GM18498 (cell line): ENCODE measurements at regions not wholly inside any gene's neighbourhood (a gene's known extent, or its start where the extent isn't known, plus 50 kb on each side); places are given as distances from the start of the nearest gene placed in this dataset.

ENCODE experiments used
- ATAC-seq: cut with Tn5 transposase; IDR thresholded peaks from one replicate; pipeline ENCODE4 v1.9.1; 2021; ENCODE audit warnings: mild to moderate bottlenecking, moderate library complexity; ENCODE audit not compliant: unreplicated experiment

DNA sequence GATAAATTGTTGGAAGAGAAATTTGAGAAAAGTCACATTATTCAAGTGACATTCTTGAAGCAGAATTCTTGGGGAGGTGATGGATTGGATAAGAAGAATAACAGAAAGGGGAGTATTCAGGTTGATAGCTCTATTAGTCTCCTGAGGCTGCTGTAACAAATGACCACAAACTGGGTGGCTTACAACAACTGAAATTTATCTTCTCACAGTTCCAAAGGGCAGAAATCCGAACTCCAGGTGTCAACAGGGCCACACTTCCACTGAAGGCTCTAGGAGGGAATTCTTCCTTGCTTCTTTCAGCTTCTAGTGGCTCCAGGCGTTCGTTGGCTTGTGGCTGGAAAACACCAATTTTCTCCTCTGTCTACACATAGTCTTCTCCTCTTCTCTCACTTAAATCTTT, 99.8 kb downstream of the TES start:
- ATAC-seq: no peak

- no peak for ATAC-seq
Measured at GRCh38 chr7:116311259-116311658, 100.9 kb downstream of the TES start.

- no peak for ATAC-seq
Measured at GRCh38 chr7:116311816-116312471, 101.6 kb downstream of the TES start.

GRCh38 chr7:116315293-116315692, 105.0 kb downstream of the TES start:
- no peak for ATAC-seq

GRCh38 chr7:116315803-116316202, 105.5 kb downstream of the TES start:
- ATAC-seq: peak; percentile 33

- ATAC-seq: peak; percentile 91
Measured at GRCh38 chr7:116316838-116317628, 106.7 kb downstream of the TES start.

DNA sequence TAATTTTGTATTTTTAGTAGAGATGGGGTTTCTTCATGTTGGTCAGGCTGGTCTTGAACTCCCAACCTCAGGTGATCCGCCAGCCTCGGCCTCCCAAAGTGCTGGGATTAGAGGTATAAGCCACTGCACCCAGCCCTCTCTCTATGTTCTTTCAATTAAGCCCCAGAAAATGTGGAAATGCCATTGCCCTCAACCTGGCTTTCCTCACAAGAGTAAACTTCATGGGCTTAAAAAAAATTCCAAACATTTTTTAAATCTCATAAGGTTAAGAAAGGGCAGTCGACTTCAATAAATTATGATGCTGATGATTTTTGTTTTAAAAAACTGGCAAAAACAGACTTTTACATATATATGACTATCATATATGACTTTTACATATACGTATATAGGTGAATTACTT, 107.6 kb downstream of the TES start:
- ATAC-seq: no peak

DNA sequence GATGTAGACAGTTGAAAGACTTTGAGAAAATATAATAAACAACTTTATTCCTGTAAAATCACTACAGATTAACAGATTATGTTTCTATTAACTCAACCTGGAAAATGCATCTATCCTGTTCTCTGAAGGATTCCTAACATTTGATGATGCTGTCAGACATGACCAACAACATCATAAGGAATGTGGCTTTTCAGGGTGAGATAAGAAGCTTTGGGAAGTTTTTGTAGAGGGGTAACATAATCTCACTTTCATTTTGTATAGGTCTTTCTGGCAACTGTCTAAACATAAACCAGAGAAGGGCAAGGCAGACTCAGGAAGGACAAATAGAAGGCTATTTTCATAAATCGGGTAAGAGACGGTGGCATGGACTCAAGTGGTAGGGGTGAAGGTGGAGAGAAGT, 112.2 kb downstream of the TES start:
- ATAC-seq: no peak

GRCh38 chr7:116324582-116324981, 114.2 kb downstream of the TES start:
- ATAC-seq: no peak

DNA sequence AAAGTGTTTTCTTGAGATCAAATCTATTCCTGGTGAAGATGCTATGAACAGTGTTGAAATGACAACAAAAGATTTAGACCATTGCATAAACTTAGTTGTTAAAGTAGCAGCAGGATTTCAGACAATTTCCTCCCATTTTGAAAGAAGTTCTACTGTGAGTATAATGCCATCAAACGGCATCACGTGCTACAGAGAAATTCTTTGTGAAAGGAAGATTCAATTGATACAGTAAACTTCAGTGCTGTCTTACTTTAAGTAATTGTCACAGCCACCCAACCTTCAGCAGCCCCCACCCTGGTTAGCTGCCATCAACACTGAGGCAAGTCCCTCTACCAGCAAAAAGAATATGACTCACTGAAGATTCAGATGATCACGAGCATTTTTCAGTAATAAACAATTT, 115.2 kb downstream of the TES start:
- no peak for ATAC-seq

GRCh38 chr7:116327135-116327534, 116.8 kb downstream of the TES start:
- no peak for ATAC-seq

DNA sequence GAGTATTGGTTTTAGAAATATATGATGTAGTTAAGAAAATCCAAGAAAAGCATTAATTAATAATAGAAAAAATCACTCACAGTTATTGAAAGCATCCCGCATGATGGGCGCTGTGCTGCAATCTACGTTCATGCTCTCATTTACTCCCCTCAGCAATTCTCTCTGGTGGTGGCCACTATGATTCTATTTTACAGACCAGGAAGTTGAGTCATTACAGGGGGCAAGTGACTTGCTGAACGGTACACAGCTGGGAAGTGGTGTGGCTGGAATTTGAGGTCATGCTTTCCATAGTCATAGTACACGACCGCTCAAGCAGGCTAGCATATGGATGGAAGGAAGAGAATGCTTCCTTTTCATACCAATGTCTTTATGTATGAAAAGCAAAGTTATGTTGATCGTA, 117.4 kb downstream of the TES start:
- no peak for ATAC-seq

DNA sequence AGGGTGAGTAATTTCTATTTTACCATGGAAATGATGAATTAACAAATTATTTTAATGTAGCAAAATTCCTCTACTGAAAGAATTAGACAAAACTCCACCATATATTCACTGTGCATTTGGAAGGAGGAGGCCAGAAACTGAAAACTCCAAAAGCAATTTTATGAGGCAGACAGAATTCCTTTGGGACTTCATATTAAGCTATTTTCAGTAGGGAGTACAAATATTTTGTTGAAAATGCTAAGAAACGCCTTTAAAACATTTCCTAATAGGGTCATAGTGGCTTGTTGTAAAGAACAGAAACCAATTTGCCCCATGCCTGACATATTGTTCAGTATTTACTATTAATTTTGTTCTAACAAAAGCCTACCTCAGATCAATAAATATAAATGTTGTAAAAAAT, 117.8 kb downstream of the TES start:
- ATAC-seq: no peak

DNA sequence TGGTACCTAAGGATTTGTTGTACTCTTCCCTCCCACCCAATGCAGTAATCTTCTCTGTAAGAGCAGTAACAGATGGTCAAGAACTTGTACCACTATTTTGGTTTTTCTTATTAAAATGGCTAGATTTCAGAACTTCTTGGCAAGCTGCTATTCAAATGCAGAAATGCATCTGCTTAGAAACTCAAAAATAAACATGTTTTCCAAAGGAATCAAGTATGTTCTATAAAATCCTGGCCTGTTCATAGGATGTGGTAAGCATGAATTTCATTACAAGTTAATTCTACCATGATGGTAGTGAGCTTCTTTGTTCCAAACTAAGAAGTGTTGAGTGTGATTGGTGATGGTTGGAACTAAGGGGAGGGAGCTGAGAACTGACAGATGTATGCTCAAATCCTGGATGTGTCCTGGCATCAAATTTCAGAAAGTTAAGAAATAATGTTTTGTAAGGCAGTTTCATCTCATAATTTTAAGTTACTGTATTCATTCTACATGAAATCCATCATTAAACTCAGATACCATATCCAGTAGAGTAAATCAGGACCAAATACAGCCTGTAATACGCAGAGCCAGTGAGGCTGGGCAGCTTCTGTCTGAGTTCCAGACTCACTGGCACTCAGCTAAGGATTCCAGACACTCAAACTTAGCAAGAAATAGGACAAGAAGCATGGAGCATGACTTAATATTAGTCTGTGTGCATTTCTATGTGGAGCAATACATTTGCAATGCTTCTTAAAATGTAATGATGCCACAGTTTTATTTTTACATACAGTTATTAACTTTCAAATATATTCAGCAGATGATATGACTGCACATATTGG, 119.6 kb downstream of the TES start:
- no peak for ATAC-seq

DNA sequence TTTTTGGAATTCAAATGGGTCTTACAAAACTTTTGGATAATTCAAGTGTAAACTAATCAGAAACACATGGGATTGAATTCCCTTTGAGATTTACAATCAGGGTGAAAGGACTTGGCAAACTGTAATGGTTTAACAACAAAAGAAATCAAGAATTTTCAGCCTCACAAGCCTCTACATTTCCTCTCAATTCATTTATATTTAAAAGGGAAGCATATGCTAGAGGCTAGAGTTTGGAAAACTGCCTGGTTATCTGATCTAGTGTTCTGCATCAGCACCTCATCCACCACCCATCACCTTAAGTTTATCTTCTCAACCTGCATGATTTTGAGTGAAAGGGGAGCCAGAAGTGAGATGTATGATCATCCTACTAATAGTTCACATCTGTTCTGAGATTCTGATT, 120.7 kb downstream of the TES start:
- ATAC-seq: no peak

DNA sequence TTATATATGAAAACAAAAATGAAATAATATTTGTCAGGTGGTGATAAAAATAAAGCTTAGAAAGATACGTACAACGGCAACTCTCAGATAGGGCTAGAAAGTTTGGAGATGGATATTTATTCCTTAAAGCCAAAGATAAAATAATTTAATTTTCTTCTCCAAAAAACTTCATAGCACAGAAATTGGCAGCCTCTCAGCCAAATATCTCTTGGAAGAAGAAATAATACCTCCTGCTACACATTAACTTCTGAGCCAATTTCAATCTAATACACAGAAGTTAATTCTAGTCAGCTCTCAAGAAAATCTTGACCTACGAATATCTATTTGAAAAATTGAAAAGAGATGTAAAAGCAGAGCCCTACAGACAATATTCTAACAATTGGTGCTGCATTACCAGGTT, 122.4 kb downstream of the TES start:
- no peak for ATAC-seq

DNA sequence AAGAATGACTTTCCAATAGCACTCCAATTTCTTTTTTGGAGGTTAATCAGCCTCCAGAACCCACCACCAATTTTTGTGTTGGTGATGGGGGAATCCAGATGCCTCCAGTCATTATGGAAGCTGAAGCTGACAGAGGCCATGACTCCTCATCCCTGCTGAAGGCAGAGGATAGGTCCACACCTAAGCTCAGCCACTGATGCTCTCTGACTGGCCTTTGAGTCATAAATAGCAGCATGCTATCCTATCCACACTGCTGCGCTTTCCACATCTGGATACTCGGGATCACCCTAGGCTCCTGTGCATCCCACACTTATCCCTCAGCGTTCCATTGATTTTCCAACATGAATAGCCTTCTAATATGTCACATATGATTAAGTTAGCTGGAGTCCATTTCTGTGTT, 124.2 kb downstream of the TES start:
- ATAC-seq: no peak

DNA sequence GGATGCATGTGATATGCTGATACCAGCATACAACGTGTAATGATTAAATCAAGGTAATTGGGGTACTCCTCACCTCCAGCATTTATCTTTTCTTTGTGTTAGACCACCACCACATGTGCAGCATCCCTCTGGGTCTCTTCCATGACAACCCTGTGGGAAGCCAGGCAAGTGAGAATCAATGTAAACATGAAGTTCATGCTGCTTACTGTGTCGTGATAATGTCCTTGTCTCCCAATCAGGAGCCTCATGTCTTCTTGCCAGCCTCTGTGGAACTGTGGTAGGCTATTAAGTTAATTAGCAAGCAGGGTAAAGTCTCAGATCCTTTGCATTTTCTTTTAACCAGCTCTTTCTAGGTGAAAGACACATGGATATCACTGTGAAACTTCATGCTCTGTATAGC, 126.7 kb downstream of the TES start:
- ATAC-seq: no peak

DNA sequence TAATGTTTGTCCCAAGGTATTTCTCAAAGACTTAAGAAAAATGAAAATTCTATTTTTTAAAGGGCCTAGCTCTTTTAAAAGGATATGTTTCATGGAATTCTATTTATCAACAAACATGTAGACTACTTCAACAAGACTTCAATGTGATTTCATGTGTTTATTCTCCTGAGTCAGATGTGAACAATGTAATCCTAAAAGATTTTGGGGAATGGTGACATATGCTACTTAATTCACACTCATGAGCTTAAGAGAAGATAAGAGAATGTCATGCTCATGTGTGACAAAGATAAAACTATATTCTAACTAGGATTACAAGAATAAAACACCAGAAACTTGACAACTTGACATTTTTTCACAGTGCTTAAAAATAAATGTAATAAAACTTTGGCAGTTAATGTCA, 127.5 kb downstream of the TES start:
- ATAC-seq: no peak

DNA sequence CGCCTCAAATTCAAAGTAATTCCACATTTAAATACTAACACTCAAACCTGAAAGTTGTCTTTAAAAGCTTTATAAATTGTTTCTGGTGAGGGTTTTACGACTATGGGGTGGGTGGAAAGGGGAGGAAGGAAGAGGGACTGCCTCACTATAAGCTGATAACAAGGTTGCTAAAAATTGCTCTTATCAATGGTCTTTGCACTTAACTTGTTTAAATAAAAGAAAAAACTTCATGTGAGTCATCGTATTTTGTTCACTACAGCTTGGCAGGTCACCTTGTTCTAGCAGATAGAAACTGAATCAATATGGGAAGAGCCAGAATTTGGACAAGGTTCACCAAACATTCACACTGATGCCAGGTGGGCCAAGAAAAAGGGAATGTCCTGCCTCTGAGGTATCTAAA, 129.2 kb downstream of the TES start:
- ATAC-seq: no peak

DNA sequence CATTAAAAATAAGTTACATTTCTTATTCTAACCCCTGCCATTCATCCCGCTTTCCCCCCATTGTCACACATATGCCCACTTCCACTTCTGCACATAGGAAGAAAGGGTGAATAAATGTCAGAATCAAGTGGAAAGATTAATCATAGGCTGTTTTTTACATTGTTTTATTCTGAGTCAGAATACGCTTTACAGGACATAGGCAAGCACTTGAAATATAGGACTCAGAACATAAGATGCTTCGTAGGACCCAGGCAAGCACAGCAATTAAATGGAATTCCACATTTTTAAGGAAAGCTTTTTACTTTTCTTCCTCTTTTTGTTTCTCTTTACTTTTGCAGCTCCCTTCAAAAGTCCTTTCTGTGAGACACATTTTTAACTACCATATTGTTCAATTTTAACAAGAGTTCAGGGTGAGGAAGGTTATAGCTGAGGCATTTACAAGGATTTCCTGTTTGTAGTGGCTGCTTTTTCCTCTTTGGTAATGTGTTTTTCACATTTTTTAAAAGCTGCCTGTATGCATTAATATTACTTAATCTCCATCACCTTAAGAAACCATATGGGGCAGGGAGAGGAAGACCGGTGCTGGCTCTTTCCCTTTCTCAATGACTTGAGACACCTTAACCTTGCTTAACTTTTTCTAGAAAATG, 130.0 kb downstream of the TES start:
- no peak for ATAC-seq
